ENCODE measurements at regions not wholly inside any gene's neighbourhood (a gene's known extent, or its start where the extent isn't known, plus 50 kb on each side); places are given as distances from the start of the nearest gene placed in this dataset.

- H3K27ac ChIP-seq (ENCODE audit: extremely low read depth, low read depth, low read length) = no peak overlapping the region
- H3K4me1 ChIP-seq (ENCODE audit: control insufficient read depth, insufficient read depth, low read length) = no peaks in the 10 kb centered on the region
- CTCF ChIA-PET = interaction anchor here (0.5 to 0.9 kb wide), 2 partner anchors 17 to 21 kb away, joined by 3 to 5 read pairs; no protein-coding TSS in a partner anchor
- no peak overlapping the region for H3K4me3 ChIP-seq (ENCODE audit: low read depth, low read length)
- TF ChIP-seq ZNF2 (tag by site-specific recombination; IDR thresholded peaks at IDR 0.05) = no peak
- TF ChIP-seq ZNF146 (tag by site-specific recombination; IDR thresholded peaks at IDR 0.05) = no peak
- TF ChIP-seq MEIS1 (CRISPR knock-in tag; IDR thresholded peaks at IDR 0.05; ENCODE audit: borderline replicate concordance) = no peak
- no peak for TF ChIP-seq ZNF174 (tag by site-specific recombination; IDR thresholded peaks at IDR 0.05)
- no peak for TF ChIP-seq ZNF529 (tag by site-specific recombination; IDR thresholded peaks at IDR 0.05; ENCODE audit: insufficient replicate concordance)
- TF ChIP-seq ZBTB7A (tag by site-specific recombination; IDR thresholded peaks at IDR 0.05; ENCODE audit: low read depth) = no peak
- TF ChIP-seq ZNF514 (tag by site-specific recombination; IDR thresholded peaks at IDR 0.05) = no peak
- no peak for TF ChIP-seq ZSCAN18 (tag by site-specific recombination; IDR thresholded peaks at IDR 0.05)
- TF ChIP-seq ZNF211 (tag by site-specific recombination; IDR thresholded peaks at IDR 0.05; ENCODE audit: low read depth) = no peak
- TF ChIP-seq ZNF394 (tag by site-specific recombination; IDR thresholded peaks at IDR 0.05; ENCODE audit: borderline replicate concordance) = no peak
- TF ChIP-seq ZNF660 (tag by site-specific recombination; IDR thresholded peaks at IDR 0.05) = no peak
- TF ChIP-seq ZNF433 (tag by site-specific recombination; IDR thresholded peaks at IDR 0.05; ENCODE audit: low read depth) = no peak
- no peak for TF ChIP-seq KLF7 (tag by site-specific recombination; IDR thresholded peaks at IDR 0.05; ENCODE audit: borderline replicate concordance)
- no peak for TF ChIP-seq ZNF664 (tag by site-specific recombination; IDR thresholded peaks at IDR 0.05)
- no peak for TF ChIP-seq ZNF221 (tag by site-specific recombination; IDR thresholded peaks at IDR 0.05; ENCODE audit: borderline replicate concordance)
- TF ChIP-seq INSM2 (tag by site-specific recombination; IDR thresholded peaks at IDR 0.05) = no peak
- TF ChIP-seq ZNF473 (tag by site-specific recombination; IDR thresholded peaks at IDR 0.05) = no peak
- H3K36me3 ChIP-seq (ENCODE audit: control insufficient read depth in 2 of 2, insufficient read depth in 1 of 2, low read length in 2 of 2) = no peaks in the 10 kb centered on the region
- POLR2A ChIA-PET = no interaction called here
- no peaks in the 10 kb centered on the region for H3K9me3 ChIP-seq (ENCODE audit: control insufficient read depth, insufficient read depth, low read depth, low read length)
Measured at GRCh38 chr9:120330031-120330430, 249.9 kb downstream of the CDK5RAP2 start.

GRCh38 chr9:120327322-120327721 is 252.6 kb downstream of the CDK5RAP2 start:
- ChIA-PET CTCF (interaction anchor here (0.6 to 0.7 kb wide), 2 partner anchors 21 to 100 kb away, joined by 3 to 6 read pairs; no protein-coding TSS in a partner anchor), POLR2A (no interaction called here)
- Histone ChIP-seq H3K9me3 (ENCODE audit: control insufficient read depth, insufficient read depth, low read depth, low read length) (no peaks in the 10 kb centered on the region), H3K36me3 (ENCODE audit: control insufficient read depth in 2 of 2, insufficient read depth in 1 of 2, low read length in 2 of 2) (no peaks in the 10 kb centered on the region), H3K4me1 (ENCODE audit: control insufficient read depth, insufficient read depth, low read length) (no peaks in the 10 kb centered on the region), H3K4me3 (ENCODE audit: low read depth, low read length) (no peak overlapping the region), H3K27ac (ENCODE audit: extremely low read depth, low read depth, low read length) (no peak overlapping the region)
- no peak for TF ChIP-seq GLI4 (tag by site-specific recombination; IDR thresholded peaks at IDR 0.05)
- no peak for TF ChIP-seq ZNF155 (tag by site-specific recombination; IDR thresholded peaks at IDR 0.05)
- no peak for TF ChIP-seq PATZ1 (tag by site-specific recombination; IDR thresholded peaks at IDR 0.05)
- no peak for TF ChIP-seq ZNF266 (tag by site-specific recombination; IDR thresholded peaks at IDR 0.05; ENCODE audit: low read depth)
- no peak for TF ChIP-seq ZSCAN23 (tag by site-specific recombination; IDR thresholded peaks at IDR 0.05)
- TF ChIP-seq ZNF623 (tag by site-specific recombination; IDR thresholded peaks at IDR 0.05) = no peak
- TF ChIP-seq ZNF621 (tag by site-specific recombination; IDR thresholded peaks at IDR 0.05) = no peak
- TF ChIP-seq FEZF1 (tag by site-specific recombination; IDR thresholded peaks at IDR 0.05) = no peak
- TF ChIP-seq PRDM4 (tag by site-specific recombination; IDR thresholded peaks at IDR 0.05) = no peak

All from HEK293 (cell line).